ENCODE measurements at regions not wholly inside any gene's neighbourhood (a gene's known extent, or its start where the extent isn't known, plus 50 kb on each side); places are given as distances from the start of the nearest gene placed in this dataset.

DNA sequence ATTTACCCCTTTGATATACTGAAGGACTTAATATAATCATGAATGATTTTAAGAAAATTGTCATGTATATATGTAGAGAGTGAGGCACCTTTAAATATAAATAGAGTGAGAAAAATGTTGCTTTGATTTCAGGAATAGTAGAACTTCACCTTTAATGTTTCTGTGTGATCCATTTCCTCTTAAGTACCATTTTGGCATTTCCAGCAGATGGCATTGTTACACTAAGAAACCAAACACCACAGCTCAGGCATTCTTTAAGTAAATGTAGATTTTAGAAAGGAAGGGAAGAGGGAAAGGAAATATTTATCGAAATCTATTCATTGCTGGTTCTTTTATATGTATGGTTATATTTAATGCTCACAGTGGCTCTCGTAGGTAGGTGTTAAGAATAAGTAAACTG lies 556.7 kb upstream of the FBXO33 start:
- peak; percentile 49 for TF ChIP-seq SMC3 (IDR thresholded peaks at IDR 0.05; ENCODE audit: low read length)
- TF ChIP-seq, protein P1, sequence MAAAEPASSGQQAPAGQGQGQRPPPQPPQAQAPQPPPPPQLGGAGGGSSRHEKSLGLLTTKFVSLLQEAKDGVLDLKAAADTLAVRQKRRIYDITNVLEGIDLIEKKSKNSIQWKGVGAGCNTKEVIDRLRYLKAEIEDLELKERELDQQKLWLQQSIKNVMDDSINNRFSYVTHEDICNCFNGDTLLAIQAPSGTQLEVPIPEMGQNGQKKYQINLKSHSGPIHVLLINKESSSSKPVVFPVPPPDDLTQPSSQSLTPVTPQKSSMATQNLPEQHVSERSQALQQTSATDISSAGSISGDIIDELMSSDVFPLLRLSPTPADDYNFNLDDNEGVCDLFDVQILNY (CRISPR knock-in tag; conservative IDR thresholded peaks at IDR 0.05): no peak
- TF ChIP-seq ZNF816 (CRISPR knock-in tag; IDR thresholded peaks at IDR 0.05; ENCODE audit: borderline replicate concordance): 0 out of 2 replicates have a peak, but pooled peaks have one; percentile 35
- TF ChIP-seq STAG1 (CRISPR knock-in tag; IDR thresholded peaks at IDR 0.05): peak; percentile 92
- TF ChIP-seq, protein P2, sequence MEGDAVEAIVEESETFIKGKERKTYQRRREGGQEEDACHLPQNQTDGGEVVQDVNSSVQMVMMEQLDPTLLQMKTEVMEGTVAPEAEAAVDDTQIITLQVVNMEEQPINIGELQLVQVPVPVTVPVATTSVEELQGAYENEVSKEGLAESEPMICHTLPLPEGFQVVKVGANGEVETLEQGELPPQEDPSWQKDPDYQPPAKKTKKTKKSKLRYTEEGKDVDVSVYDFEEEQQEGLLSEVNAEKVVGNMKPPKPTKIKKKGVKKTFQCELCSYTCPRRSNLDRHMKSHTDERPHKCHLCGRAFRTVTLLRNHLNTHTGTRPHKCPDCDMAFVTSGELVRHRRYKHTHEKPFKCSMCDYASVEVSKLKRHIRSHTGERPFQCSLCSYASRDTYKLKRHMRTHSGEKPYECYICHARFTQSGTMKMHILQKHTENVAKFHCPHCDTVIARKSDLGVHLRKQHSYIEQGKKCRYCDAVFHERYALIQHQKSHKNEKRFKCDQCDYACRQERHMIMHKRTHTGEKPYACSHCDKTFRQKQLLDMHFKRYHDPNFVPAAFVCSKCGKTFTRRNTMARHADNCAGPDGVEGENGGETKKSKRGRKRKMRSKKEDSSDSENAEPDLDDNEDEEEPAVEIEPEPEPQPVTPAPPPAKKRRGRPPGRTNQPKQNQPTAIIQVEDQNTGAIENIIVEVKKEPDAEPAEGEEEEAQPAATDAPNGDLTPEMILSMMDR (CRISPR knock-in tag; IDR thresholded peaks at IDR 0.05): peak; percentile 76
- Histone ChIP-seq H3K9ac (ENCODE audit: insufficient read depth, low read depth, low read length) (no peak overlapping the region), H3K4me3 (replicated peaks in 1 of 3; ENCODE audit: insufficient read depth in 1 of 3, low read depth in 2 of 3, low read length in 3 of 3) (no peak overlapping the region), H3K27ac (ENCODE audit: extremely low read length, insufficient read depth, low read length) (no peak overlapping the region), H2AFZ (ENCODE audit: low read length) (no peak overlapping the region), H3K9me3 (ENCODE audit: low read length) (0 out of 2 replicates have a peak, but pooled peaks cover 4% of the 10 kb centered on the region), H3K27me3 (ENCODE audit: control insufficient read depth in 1 of 2, insufficient read depth in 2 of 2, low read length in 2 of 2) (no peaks in the 10 kb centered on the region), H3K4me1 (ENCODE audit: insufficient read depth, low read length) (no peaks in the 10 kb centered on the region), H3K36me3 (replicated peaks in 1 of 2; ENCODE audit: control insufficient read depth in 1 of 2, insufficient read depth in 2 of 2, low read length in 2 of 2) (no peaks in the 10 kb centered on the region), H3K79me2 (ENCODE audit: insufficient read depth, low read length) (no peaks in the 10 kb centered on the region), H4K20me1 (ENCODE audit: insufficient read depth, low read length) (no peaks in the 10 kb centered on the region), H3K4me2 (ENCODE audit: low read depth, low read length) (no peak overlapping the region)
- WGBS (ENCODE audit: low lambda C conversion rate): under 1% methylated on average over 2 of the region's 2 CpGs
- peak; percentile 64 for DNase-seq (ENCODE audit: low spot score)
- CTCF ChIA-PET (ENCODE audit: low intra/inter-chr PET ratio, low total read pairs): interaction anchor here (1.0 kb wide), 1 partner anchor 1612 kb away, joined by 4 read pairs; no protein-coding TSS in a partner anchor
- intact Hi-C loops (cut with micrococcal nuclease; ENCODE audit: unreplicated experiment): loop anchor here (1.0 to 10.0 kb wide), 4 partner anchors 291 to 1066 kb away; no protein-coding TSS in a partner anchor
- ATAC-seq: peak; percentile 82
- POLR2A ChIA-PET: no interaction called here
- in situ Hi-C loops (cut with HindIII; ENCODE audit: extremely low pct_ligation_motif_present, low pct_unique_long_range_greater_than_20kb): no loop called here
- FAIRE-seq: no peak
- no TSS peak for BruUV-seq (replicated peaks)

DNA sequence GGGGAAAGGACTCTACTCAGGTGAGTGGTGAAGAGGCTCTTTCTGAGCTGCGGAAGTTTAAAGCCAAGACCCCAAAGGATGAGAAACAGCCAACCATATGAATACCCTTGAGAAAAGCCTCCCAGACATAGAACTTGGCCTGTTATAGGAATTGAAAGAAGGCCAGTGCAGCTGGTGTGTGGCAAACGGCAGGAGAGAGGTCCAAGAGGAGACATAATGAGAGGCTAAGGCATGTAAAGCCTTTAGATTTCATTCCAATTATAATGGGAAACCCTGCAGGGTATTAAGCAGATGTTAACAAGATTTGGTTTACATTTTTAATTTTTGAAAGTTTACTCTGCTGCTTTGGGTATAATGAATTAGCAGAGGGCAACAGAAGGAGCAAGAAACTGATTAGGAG lies 552.1 kb upstream of the FBXO33 start:
- Histone ChIP-seq H3K79me2 (ENCODE audit: insufficient read depth, low read length) (no peaks in the 10 kb centered on the region), H3K9me3 (ENCODE audit: low read length) (no peaks in the 10 kb centered on the region), H3K4me1 (ENCODE audit: insufficient read depth, low read length) (no peaks in the 10 kb centered on the region), H3K4me3 (replicated peaks in 1 of 3; ENCODE audit: insufficient read depth in 1 of 3, low read depth in 2 of 3, low read length in 3 of 3) (no peak overlapping the region), H4K20me1 (ENCODE audit: insufficient read depth, low read length) (no peaks in the 10 kb centered on the region), H3K9ac (ENCODE audit: insufficient read depth, low read depth, low read length) (no peak overlapping the region), H2AFZ (ENCODE audit: low read length) (no peak overlapping the region), H3K27me3 (ENCODE audit: control insufficient read depth in 1 of 2, insufficient read depth in 2 of 2, low read length in 2 of 2) (no peaks in the 10 kb centered on the region), H3K4me2 (ENCODE audit: low read depth, low read length) (no peak overlapping the region), H3K36me3 (replicated peaks in 1 of 2; ENCODE audit: control insufficient read depth in 1 of 2, insufficient read depth in 2 of 2, low read length in 2 of 2) (no peaks in the 10 kb centered on the region), H3K27ac (ENCODE audit: extremely low read length, insufficient read depth, low read length) (no peak overlapping the region)
- in situ Hi-C loops (cut with HindIII; ENCODE audit: extremely low pct_ligation_motif_present, low pct_unique_long_range_greater_than_20kb): no loop called here
- ATAC-seq (no peak), FAIRE-seq (no peak), DNase-seq (ENCODE audit: low spot score) (no peak)
- 44% methylated on average over 2 of the region's 2 CpGs for WGBS (ENCODE audit: low lambda C conversion rate)
- BruUV-seq (replicated peaks): no TSS peak
- intact Hi-C loops (cut with micrococcal nuclease; ENCODE audit: unreplicated experiment): loop anchor here (10.0 kb wide), 2 partner anchors 520 to 1070 kb away; no protein-coding TSS in a partner anchor
- POLR2A ChIA-PET: no interaction called here
- CTCF ChIA-PET (ENCODE audit: low intra/inter-chr PET ratio, low total read pairs): no interaction called here
- TF ChIP-seq, protein P3, sequence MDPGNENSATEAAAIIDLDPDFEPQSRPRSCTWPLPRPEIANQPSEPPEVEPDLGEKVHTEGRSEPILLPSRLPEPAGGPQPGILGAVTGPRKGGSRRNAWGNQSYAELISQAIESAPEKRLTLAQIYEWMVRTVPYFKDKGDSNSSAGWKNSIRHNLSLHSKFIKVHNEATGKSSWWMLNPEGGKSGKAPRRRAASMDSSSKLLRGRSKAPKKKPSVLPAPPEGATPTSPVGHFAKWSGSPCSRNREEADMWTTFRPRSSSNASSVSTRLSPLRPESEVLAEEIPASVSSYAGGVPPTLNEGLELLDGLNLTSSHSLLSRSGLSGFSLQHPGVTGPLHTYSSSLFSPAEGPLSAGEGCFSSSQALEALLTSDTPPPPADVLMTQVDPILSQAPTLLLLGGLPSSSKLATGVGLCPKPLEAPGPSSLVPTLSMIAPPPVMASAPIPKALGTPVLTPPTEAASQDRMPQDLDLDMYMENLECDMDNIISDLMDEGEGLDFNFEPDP (CRISPR knock-in tag; conservative IDR thresholded peaks at IDR 0.05): no peak
- no peak for TF ChIP-seq HDAC2 (CRISPR knock-in tag; IDR thresholded peaks at IDR 0.05)
- TF ChIP-seq NCOA1 (CRISPR knock-in tag; IDR thresholded peaks at IDR 0.05): no peak
- no peak for TF ChIP-seq ZSCAN29 (CRISPR knock-in tag; conservative IDR thresholded peaks at IDR 0.05)
- TF ChIP-seq, protein P4, sequence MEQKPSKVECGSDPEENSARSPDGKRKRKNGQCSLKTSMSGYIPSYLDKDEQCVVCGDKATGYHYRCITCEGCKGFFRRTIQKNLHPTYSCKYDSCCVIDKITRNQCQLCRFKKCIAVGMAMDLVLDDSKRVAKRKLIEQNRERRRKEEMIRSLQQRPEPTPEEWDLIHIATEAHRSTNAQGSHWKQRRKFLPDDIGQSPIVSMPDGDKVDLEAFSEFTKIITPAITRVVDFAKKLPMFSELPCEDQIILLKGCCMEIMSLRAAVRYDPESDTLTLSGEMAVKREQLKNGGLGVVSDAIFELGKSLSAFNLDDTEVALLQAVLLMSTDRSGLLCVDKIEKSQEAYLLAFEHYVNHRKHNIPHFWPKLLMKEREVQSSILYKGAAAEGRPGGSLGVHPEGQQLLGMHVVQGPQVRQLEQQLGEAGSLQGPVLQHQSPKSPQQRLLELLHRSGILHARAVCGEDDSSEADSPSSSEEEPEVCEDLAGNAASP (CRISPR knock-in tag; IDR thresholded peaks at IDR 0.05; ENCODE audit: borderline replicate concordance): no peak

Measured in HepG2 (cell line).